SK-N-SH treated with all-trans-retinoic acid at 6 μM for 48 hours (cell line): ENCODE measurements at regions not wholly inside any gene's neighbourhood (a gene's known extent, or its start where the extent isn't known, plus 50 kb on each side); places are given as distances from the start of the nearest gene placed in this dataset.

ENCODE experiments used
- ATAC-seq: fragments of 200-7000 bp; cut with Tn5 transposase; 3 replicates; pipeline ENCODE4 v1.9.1; 2020; ENCODE audit warnings: mild to moderate bottlenecking, moderate library complexity
- ARNTL ChIP-seq: fragments of 450-650 bp; formaldehyde crosslinking; IDR thresholded peaks from 2 replicates; pipeline ENCODE4 v1.5.0; 2020; ENCODE audit warnings: low read depth, mild to moderate bottlenecking, moderate library complexity, borderline replicate concordance
- BACH2 ChIP-seq: fragments of 250-450 bp; sonication (Bioruptor Pico); IDR thresholded peaks from 2 replicates; pipeline ENCODE4 v1.9.0; 2021; ENCODE audit warnings: mild to moderate bottlenecking, borderline replicate concordance
- CREB5 ChIP-seq: fragments of 250-450 bp; sonication (Bioruptor Pico); IDR thresholded peaks from 2 replicates; pipeline ENCODE4 v1.5.1; 2020; ENCODE audit warnings: low read depth, mild to moderate bottlenecking, moderate library complexity
- CSDC2 ChIP-seq: fragments of 250-450 bp; sonication (Bioruptor Pico); IDR thresholded peaks from 2 replicates; pipeline ENCODE4 v1.5.0; 2020; ENCODE audit warnings: mild to moderate bottlenecking, moderate library complexity
- ESRRG ChIP-seq: fragments of 250-450 bp; sonication (Bioruptor Pico); IDR thresholded peaks from 2 replicates; pipeline ENCODE4 v1.6.1; 2021; ENCODE audit warnings: mild to moderate bottlenecking
- GLIS3 ChIP-seq: fragments of 250-450 bp; sonication (Bioruptor Pico); IDR thresholded peaks from 2 replicates; pipeline ENCODE4 v1.5.0; 2020; ENCODE audit warnings: mild to moderate bottlenecking, moderate library complexity
- ISL1 ChIP-seq: fragments of 250-450 bp; sonication (Bioruptor Pico); IDR thresholded peaks from 2 replicates; pipeline ENCODE4 v2.1.2; 2022; ENCODE audit warnings: mild to moderate bottlenecking, moderate library complexity
- PPARA ChIP-seq: fragments of 250-450 bp; sonication (Bioruptor Pico); IDR thresholded peaks from 2 replicates; pipeline ENCODE4 v1.5.0; 2020; ENCODE audit warnings: mild to moderate bottlenecking, borderline replicate concordance
- TCF4 ChIP-seq: fragments of 250-450 bp; sonication (Bioruptor Pico); IDR thresholded peaks from 2 replicates; pipeline ENCODE4 v1.8.0; 2021; ENCODE audit warnings: mild to moderate bottlenecking, moderate library complexity, borderline replicate concordance
- TOX ChIP-seq: fragments of 250-450 bp; sonication (Bioruptor Pico); IDR thresholded peaks from 2 replicates; pipeline ENCODE4 v1.8.0; 2021; ENCODE audit warnings: mild to moderate bottlenecking, moderate library complexity, borderline replicate concordance
- ZNF565 ChIP-seq: fragments of 450-650 bp; formaldehyde crosslinking; conservative IDR thresholded peaks from 2 replicates; pipeline ENCODE4 v1.5.0; 2020; ENCODE audit warnings: low read depth, mild to moderate bottlenecking, moderate library complexity
- ZNF70 ChIP-seq: fragments of 450-650 bp; formaldehyde crosslinking; IDR thresholded peaks from 2 replicates; pipeline ENCODE4 v1.5.0; 2020; ENCODE audit warnings: mild to moderate bottlenecking, moderate library complexity
- ZNF8 ChIP-seq: fragments of 450-650 bp; formaldehyde crosslinking; IDR thresholded peaks from 2 replicates; pipeline ENCODE4 v1.5.0; 2020; ENCODE audit warnings: mild to moderate bottlenecking, moderate library complexity
- TF ChIP-seq, protein P1 (sequence below): fragments of 250-450 bp; sonication (Bioruptor Pico); IDR thresholded peaks from 2 replicates; pipeline ENCODE4 v1.5.1; 2021; ENCODE audit warnings: mild to moderate bottlenecking, moderate library complexity
- TF ChIP-seq, protein P2 (sequence below): fragments of 250-450 bp; sonication (Bioruptor Pico); IDR thresholded peaks from 2 replicates; pipeline ENCODE4 v1.5.0; 2020; ENCODE audit warnings: mild to moderate bottlenecking, moderate library complexity
- TF ChIP-seq, protein P3 (sequence below): fragments of 250-450 bp; sonication (Bioruptor Pico); IDR thresholded peaks from 2 replicates; pipeline ENCODE4 v1.8.0; 2020; ENCODE audit warnings: mild to moderate bottlenecking, moderate library complexity, borderline replicate concordance

DNA sequence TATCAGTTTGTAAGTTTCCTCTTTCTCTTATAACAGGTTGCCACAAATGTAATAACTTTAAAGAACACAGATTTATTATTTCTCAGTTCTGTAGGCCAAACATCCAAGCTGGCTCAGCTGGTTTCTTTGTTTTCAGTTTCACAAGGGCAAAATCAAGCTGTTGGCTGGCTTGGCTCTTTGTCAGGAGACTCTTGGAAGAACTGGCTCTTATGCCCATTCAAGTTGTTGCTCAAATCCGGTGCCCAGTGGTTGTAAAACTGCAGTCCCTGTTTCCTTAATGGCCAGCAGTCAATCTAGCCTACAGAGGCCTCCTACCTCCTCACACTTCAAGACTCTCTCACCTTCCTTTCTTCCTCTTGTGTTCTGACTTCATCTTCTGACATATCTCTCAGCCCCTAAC is 1171.0 kb downstream of the MRPL39 start:
- no peak for ATAC-seq
- TF ChIP-seq GLIS3 (CRISPR knock-in tag) (no peak), PPARA (CRISPR knock-in tag) (no peak), CREB5 (CRISPR knock-in tag) (no peak), ISL1 (no peak), ZNF565 (CRISPR knock-in tag) (no peak)
- TF ChIP-seq, protein P1, sequence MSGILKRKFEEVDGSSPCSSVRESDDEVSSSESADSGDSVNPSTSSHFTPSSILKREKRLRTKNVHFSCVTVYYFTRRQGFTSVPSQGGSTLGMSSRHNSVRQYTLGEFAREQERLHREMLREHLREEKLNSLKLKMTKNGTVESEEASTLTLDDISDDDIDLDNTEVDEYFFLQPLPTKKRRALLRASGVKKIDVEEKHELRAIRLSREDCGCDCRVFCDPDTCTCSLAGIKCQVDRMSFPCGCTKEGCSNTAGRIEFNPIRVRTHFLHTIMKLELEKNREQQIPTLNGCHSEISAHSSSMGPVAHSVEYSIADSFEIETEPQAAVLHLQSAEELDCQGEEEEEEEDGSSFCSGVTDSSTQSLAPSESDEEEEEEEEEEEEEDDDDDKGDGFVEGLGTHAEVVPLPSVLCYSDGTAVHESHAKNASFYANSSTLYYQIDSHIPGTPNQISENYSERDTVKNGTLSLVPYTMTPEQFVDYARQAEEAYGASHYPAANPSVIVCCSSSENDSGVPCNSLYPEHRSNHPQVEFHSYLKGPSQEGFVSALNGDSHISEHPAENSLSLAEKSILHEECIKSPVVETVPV (CRISPR knock-in tag): no peak
- TF ChIP-seq, protein P2, sequence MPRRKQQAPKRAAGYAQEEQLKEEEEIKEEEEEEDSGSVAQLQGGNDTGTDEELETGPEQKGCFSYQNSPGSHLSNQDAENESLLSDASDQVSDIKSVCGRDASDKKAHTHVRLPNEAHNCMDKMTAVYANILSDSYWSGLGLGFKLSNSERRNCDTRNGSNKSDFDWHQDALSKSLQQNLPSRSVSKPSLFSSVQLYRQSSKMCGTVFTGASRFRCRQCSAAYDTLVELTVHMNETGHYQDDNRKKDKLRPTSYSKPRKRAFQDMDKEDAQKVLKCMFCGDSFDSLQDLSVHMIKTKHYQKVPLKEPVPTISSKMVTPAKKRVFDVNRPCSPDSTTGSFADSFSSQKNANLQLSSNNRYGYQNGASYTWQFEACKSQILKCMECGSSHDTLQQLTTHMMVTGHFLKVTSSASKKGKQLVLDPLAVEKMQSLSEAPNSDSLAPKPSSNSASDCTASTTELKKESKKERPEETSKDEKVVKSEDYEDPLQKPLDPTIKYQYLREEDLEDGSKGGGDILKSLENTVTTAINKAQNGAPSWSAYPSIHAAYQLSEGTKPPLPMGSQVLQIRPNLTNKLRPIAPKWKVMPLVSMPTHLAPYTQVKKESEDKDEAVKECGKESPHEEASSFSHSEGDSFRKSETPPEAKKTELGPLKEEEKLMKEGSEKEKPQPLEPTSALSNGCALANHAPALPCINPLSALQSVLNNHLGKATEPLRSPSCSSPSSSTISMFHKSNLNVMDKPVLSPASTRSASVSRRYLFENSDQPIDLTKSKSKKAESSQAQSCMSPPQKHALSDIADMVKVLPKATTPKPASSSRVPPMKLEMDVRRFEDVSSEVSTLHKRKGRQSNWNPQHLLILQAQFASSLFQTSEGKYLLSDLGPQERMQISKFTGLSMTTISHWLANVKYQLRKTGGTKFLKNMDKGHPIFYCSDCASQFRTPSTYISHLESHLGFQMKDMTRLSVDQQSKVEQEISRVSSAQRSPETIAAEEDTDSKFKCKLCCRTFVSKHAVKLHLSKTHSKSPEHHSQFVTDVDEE (CRISPR knock-in tag): no peak
- TF ChIP-seq, all 23 proteins: peak for 0

DNA sequence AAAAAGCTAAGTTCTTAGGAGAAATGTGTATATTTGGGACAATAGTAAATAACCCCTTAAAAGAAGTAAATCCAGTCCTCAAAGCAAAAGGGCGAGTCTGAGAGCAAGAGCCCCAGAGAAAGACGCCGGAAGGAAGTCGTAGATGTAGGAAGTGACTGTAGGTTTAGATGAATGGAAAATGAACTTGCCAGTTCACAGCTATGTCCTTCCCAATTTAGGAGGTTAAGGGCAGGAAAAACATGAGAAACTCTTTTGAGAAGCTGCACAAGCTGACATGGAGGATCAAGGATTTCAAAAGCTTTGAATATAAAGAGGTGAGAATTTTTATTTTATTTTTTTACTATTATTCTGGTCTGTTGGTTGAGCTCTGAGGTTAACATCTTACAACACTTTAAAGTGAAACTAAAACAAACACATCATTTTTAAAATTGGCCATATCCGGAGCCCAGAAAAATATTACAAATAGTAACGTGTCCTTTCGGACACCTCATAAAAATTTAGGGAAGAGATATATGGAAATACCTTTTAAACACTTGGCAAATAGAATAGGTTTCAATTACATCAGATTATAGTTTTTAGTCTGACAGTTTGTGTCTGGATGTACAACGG is 1178.6 kb downstream of the MRPL39 start:
- TF ChIP-seq ZNF70 (no peak), CSDC2 (CRISPR knock-in tag) (no peak), PPARA (CRISPR knock-in tag) (no peak), ISL1 (no peak), TCF4 (CRISPR knock-in tag) (no peak), ESRRG (CRISPR knock-in tag) (no peak), ZNF8 (CRISPR knock-in tag) (no peak), TOX (CRISPR knock-in tag) (no peak), BACH2 (CRISPR knock-in tag) (no peak)
- TF ChIP-seq, protein P2 (CRISPR knock-in tag): no peak
- TF ChIP-seq, protein P3, sequence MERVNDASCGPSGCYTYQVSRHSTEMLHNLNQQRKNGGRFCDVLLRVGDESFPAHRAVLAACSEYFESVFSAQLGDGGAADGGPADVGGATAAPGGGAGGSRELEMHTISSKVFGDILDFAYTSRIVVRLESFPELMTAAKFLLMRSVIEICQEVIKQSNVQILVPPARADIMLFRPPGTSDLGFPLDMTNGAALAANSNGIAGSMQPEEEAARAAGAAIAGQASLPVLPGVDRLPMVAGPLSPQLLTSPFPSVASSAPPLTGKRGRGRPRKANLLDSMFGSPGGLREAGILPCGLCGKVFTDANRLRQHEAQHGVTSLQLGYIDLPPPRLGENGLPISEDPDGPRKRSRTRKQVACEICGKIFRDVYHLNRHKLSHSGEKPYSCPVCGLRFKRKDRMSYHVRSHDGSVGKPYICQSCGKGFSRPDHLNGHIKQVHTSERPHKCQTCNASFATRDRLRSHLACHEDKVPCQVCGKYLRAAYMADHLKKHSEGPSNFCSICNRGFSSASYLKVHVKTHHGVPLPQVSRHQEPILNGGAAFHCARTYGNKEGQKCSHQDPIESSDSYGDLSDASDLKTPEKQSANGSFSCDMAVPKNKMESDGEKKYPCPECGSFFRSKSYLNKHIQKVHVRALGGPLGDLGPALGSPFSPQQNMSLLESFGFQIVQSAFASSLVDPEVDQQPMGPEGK (CRISPR knock-in tag): no peak
- TF ChIP-seq, protein P1 (CRISPR knock-in tag): no peak
- ATAC-seq: no peak

GRCh38 chr21:24424776-24425175 is 1182.5 kb downstream of the MRPL39 start:
- no peak for ATAC-seq
- no peak for TF ChIP-seq ARNTL (CRISPR knock-in tag)
- no peak for TF ChIP-seq ESRRG (CRISPR knock-in tag)
- TF ChIP-seq GLIS3 (CRISPR knock-in tag): no peak
